ENCODE measurements at regions not wholly inside any gene's neighbourhood (a gene's known extent, or its start where the extent isn't known, plus 50 kb on each side); places are given as distances from the start of the nearest gene placed in this dataset.

DNA sequence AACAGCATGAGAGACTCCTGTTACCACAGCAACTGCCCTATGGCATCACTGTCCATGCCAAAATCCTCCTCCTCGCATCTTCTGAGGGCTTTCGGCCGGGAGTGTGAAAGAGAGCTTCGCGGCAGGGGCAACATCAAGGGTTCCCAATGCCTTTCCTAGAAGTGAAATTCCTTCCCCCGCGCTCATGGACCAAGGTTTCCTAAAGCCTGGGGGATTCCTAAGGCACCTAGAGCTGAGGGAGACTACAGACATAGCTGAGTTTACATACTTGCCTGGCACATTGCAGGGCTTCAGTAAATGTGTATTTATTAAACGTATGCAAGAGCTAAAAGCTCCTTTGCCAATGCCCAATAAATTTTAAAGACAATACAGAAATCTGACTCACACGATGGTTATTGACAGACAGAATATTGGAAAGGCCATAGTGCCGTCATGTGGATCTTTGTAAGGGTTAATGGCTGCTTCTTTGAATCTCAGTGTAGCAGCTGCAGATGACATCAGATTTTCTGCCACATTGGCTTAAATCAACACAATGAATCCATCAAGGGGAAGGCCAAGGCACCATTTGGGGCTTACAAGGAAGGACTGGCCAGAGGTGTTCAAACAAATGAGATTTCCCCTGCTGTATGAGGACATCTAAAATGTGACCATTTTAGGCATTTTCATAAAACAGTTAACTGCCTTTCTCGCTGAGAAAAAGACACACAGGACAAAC lies 281.2 kb upstream of the JARID2 start:
- no peak for TF ChIP-seq CTCF (IDR thresholded peaks at IDR 0.05; ENCODE audit: insufficient read depth, low read length, poor library complexity, severe bottlenecking)
- TF ChIP-seq EZH2phosphoT487 (conservative IDR thresholded peaks at IDR 0.05; ENCODE audit: low read length): no peak
